HL-60 (cell line): ENCODE measurements at regions not wholly inside any gene's neighbourhood (a gene's known extent, or its start where the extent isn't known, plus 50 kb on each side); places are given as distances from the start of the nearest gene placed in this dataset.
"Not testable (repeated sequence)": the region's sequence is repeated elsewhere in the genome, so short reads cannot be mapped to it uniquely, and the experiment has no call there.

Source experiments
- DNase-seq, 2 experiments: peaks; one replicate each; pipeline ENCODE4 v3.0.0-alpha.2; 2010 to 2020; ENCODE audit warnings: low read depth in 1 of 2, low spot score in 1 of 2
- H3K27ac ChIP-seq: fragments of 250-450 bp; sonication (Bioruptor Pico); replicated peaks from 2 replicates; pipeline ENCODE4 v1.5.1; 2020; ENCODE audit warnings: mild to moderate bottlenecking, moderate library complexity
- H3K27me3 ChIP-seq: fragments of 250-450 bp; sonication (Bioruptor Pico); 2 replicates; pipeline ENCODE4 v1.5.1; 2021; ENCODE audit warnings: mild to moderate bottlenecking, moderate library complexity; ENCODE audit not compliant: insufficient read depth, poor library complexity, severe bottlenecking
- H3K4me3 ChIP-seq: replicated peaks from 2 replicates; pipeline ENCODE4 v1.5.1; 2011; ENCODE audit warnings: mild to moderate bottlenecking, control low read depth, low read length; ENCODE audit not compliant: insufficient read depth
- GABPA ChIP-seq: IDR thresholded peaks from 2 replicates; pipeline ENCODE4 v1.6.1; 2012; ENCODE audit warnings: low read depth
- SPI1 ChIP-seq: IDR thresholded peaks from 2 replicates; pipeline ENCODE4 v1.6.1; 2012; ENCODE audit warnings: low read depth, mild to moderate bottlenecking, borderline replicate concordance
- TF ChIP-seq, protein P1 (sequence below): IDR thresholded peaks from 2 replicates; pipeline ENCODE4 v1.6.1; 2012; ENCODE audit warnings: low read depth; ENCODE audit not compliant: insufficient replicate concordance

GRCh38 chr5:62230876-62231388, 75.1 kb upstream of the KIF2A start:
- not testable (repeated sequence) for H3K27me3 ChIP-seq, H3K27ac ChIP-seq, DNase-seq, H3K4me3 ChIP-seq
- peak; percentile 8; the same call in 1 of the 2 replicates for TF ChIP-seq SPI1

- no peak for TF ChIP-seq GABPA
- TF ChIP-seq, protein P1, sequence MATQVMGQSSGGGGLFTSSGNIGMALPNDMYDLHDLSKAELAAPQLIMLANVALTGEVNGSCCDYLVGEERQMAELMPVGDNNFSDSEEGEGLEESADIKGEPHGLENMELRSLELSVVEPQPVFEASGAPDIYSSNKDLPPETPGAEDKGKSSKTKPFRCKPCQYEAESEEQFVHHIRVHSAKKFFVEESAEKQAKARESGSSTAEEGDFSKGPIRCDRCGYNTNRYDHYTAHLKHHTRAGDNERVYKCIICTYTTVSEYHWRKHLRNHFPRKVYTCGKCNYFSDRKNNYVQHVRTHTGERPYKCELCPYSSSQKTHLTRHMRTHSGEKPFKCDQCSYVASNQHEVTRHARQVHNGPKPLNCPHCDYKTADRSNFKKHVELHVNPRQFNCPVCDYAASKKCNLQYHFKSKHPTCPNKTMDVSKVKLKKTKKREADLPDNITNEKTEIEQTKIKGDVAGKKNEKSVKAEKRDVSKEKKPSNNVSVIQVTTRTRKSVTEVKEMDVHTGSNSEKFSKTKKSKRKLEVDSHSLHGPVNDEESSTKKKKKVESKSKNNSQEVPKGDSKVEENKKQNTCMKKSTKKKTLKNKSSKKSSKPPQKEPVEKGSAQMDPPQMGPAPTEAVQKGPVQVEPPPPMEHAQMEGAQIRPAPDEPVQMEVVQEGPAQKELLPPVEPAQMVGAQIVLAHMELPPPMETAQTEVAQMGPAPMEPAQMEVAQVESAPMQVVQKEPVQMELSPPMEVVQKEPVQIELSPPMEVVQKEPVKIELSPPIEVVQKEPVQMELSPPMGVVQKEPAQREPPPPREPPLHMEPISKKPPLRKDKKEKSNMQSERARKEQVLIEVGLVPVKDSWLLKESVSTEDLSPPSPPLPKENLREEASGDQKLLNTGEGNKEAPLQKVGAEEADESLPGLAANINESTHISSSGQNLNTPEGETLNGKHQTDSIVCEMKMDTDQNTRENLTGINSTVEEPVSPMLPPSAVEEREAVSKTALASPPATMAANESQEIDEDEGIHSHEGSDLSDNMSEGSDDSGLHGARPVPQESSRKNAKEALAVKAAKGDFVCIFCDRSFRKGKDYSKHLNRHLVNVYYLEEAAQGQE: no peak
- no peak for DNase-seq
- no peaks in the 10 kb centered on the region for H3K27me3 ChIP-seq
- no peak overlapping the region for H3K4me3 ChIP-seq
- no peak overlapping the region for H3K27ac ChIP-seq
Measured at GRCh38 chr5:62231576-62231975, 74.4 kb upstream of the KIF2A start.

- not testable (repeated sequence) for DNase-seq, H3K4me3 ChIP-seq, H3K27ac ChIP-seq, H3K27me3 ChIP-seq
Measured at GRCh38 chr5:62232218-62232617, 73.8 kb upstream of the KIF2A start.

GRCh38 chr5:62233083-62234046, 72.6 kb upstream of the KIF2A start:
- H3K27ac ChIP-seq, H3K4me3 ChIP-seq, DNase-seq, H3K27me3 ChIP-seq: not testable (repeated sequence)

DNA sequence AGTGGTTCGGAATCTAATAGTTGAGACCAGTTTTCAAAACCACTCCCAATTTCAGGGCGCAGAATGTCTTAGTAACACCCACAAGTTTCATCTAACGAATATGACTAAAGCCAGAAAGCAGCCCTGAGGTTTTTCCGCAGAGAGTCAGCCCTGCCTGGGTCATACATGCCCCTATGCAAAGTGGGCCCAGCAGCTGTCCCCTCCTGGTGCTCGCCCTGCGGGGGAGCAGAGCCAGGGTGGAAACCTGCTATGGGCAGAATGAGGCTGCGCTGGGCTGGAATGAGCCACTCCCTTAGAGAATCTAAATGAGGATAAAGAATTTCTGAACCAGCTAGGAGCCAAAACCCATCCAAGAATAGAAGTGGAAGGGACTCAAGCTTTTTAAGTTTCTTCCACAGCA, 69.4 kb upstream of the KIF2A start:
- H3K27ac ChIP-seq, DNase-seq, H3K4me3 ChIP-seq, H3K27me3 ChIP-seq: not testable (repeated sequence)

- not testable (repeated sequence) for H3K27me3 ChIP-seq, DNase-seq, H3K27ac ChIP-seq, H3K4me3 ChIP-seq
Measured at GRCh38 chr5:62237944-62238343, 68.1 kb upstream of the KIF2A start.

DNA sequence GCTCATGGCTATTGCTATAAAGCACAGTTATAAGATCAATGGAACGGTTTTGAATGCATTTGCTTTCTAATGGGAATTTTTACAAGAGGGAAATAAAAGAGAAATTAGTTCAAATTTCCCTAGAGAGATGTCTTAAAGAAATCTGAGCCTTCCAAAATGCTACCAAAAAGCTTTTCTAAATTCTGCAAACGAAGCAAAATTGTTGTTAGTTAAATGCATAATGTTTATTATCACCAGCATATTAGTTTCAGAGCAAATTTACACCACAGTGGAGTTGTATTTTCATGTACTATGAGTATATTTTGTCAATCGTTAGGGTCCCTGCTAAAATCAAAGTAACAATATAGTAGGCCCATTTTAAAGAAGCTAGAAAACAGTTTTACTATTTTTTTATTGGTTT, 67.4 kb upstream of the KIF2A start:
- not testable (repeated sequence) for H3K27ac ChIP-seq, DNase-seq, H3K27me3 ChIP-seq, H3K4me3 ChIP-seq

DNA sequence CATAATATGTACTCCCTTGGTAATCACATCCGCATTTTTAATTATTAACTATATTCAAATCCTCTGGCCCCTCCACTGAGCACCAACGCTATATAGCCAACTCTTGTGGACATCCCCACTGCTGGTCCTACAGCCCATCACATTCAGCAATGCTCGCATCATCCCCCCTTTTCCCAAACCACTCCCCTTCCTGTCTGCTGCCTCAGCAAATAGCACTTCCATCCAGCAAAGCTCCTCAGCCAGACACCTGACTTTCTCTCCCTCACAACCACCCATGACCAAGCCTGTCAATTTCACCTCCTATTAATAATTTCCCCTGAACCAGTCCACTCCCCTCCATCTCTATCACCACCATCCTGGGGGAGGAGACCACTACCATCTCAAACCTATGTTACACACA, 65.5 kb upstream of the KIF2A start:
- H3K27ac ChIP-seq, H3K27me3 ChIP-seq, H3K4me3 ChIP-seq, DNase-seq: not testable (repeated sequence)

- DNase-seq, H3K27me3 ChIP-seq, H3K27ac ChIP-seq, H3K4me3 ChIP-seq: not testable (repeated sequence)
Measured at GRCh38 chr5:62242000-62242399, 64.0 kb upstream of the KIF2A start.

DNA sequence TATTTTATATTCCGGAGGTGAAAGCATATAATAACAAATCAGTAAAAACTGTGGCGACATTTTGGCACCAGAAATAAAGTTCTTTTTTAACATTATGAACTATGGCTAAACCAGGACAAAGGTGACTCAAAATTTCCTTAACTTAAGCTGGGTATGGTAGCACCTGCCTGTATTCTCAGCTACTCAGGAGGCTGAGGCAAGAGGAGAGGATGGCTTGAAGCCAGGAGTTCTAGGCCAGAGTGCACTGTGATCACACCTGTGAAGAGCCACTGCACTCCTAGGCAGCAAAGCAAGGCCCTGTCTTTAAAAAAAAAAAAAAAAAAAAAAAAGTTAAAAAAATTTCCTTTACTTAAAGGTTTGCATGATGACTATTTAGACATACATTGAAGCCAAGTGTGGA, 63.0 kb upstream of the KIF2A start:
- H3K27ac ChIP-seq, H3K27me3 ChIP-seq, DNase-seq, H3K4me3 ChIP-seq: not testable (repeated sequence)

GRCh38 chr5:62248192-62248591, 57.8 kb upstream of the KIF2A start:
- not testable (repeated sequence) for H3K27ac ChIP-seq, H3K4me3 ChIP-seq, DNase-seq, H3K27me3 ChIP-seq

DNA sequence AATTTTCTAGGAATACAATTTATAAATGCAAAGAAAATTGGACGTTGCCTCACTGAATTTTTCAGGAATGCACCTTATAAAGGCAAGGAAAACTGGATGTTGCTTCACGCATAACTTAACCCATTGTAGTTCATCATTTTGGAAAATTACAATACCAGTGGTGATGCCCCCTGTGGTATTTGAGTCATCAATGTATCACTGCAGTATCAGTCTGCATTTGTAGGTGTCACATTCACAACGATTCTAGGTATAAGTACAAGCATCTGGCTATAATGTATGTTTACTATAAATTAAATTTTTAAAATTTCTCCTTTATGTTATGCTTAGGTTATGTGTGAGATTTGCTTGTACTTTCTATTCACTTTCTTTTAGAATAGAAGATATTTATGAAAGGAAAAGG, 55.9 kb upstream of the KIF2A start:
- not testable (repeated sequence) for H3K27me3 ChIP-seq, DNase-seq, H3K4me3 ChIP-seq, H3K27ac ChIP-seq

DNA sequence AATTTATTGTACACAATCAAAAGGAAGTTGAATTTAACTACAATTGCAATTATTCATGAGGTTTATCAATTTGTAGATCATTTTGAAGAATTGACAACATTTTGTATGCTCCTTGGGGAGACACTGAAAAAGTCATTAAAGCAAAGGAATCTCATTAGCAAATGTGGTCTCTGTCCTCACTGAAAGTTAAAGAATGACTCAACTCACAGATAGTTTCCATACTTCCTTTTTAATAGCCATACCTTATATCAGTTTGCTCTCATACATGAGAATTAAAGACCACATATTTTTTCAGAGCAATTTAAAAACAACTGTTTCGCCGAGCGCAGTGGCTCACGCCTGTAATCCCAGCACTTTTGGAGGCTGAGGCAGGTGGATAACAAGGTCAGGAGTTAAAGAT, 55.1 kb upstream of the KIF2A start:
- H3K27ac ChIP-seq, H3K27me3 ChIP-seq, H3K4me3 ChIP-seq, DNase-seq: not testable (repeated sequence)
